K562 (cell line): ENCODE measurements at regions not wholly inside any gene's neighbourhood (a gene's known extent, or its start where the extent isn't known, plus 50 kb on each side); places are given as distances from the start of the nearest gene placed in this dataset.

ENCODE experiments used
- ATAC-seq: fragments of 200-7000 bp; cut with Tn5 transposase; 3 replicates; pipeline ENCODE4 v1.9.1; 2020; ENCODE audit warnings: moderate library complexity
- BruUV-seq: library from RNA; stranded (reverse); fragments of 400-500 nt; replicated peaks from 2 replicates; lab custom pipeline; 2021; lab: Mats Ljungman, UMichigan
- CTCF ChIA-PET: fragments of 300-600 bp; formaldehyde crosslinking; extraction: SDS; loops from one replicate; lab custom pipeline; 2021; ENCODE audit warnings: low intra/inter-chr PET ratio; lab: Yijun Ruan, JAX
- POLR2A ChIA-PET: fragments of 300-600, 350-650 bp; sonication (Branson Sonifier 250); formaldehyde crosslinking; extraction: SDS; loops from one replicate; lab custom pipeline; 2021; ENCODE audit warnings: antibody characterized with exemption, inconsistent platforms; lab: Yijun Ruan, JAX
- DNase-seq, 4 experiments: peaks; one replicate each; pipeline versions ENCODE4 v3.0.0 to v3.0.0-alpha.2; 2011 to 2018; ENCODE audit warnings: low spot score in 3 of 4, mixed read lengths in 3 of 4; ENCODE audit errors: extremely low read depth in 1 of 4
- FAIRE-seq: peaks from 2 replicates; lab custom pipeline; 2011; peaks lifted over from hg19 to GRCh38; lab: Jason Lieb, UNC
- H2AFZ ChIP-seq: 2 replicates; pipeline ENCODE4 v1.6.0; 2011; ENCODE audit warnings: low read depth, low read length, control low read depth, inconsistent platforms
- H3K27ac ChIP-seq: fragments of 200-600 bp; 3 replicates; pipeline ENCODE4 v1.8.0; 2011; ENCODE audit warnings: low read depth, mild to moderate bottlenecking, control low read depth, inconsistent platforms, low read length, moderate library complexity, mixed read lengths; ENCODE audit errors: extremely low read depth
- H3K27me3 ChIP-seq, 2 experiments: fragments of 300-600 bp in 1 of 2; 2 replicates in 1 of 2; 3 replicates in 1 of 2; pipeline versions ENCODE4 v1.6.0 to v1.8.0; 2011; ENCODE audit warnings: inconsistent platforms in 2 of 2, low read length in 2 of 2, mild to moderate bottlenecking in 1 of 2, mixed read lengths in 1 of 2, moderate library complexity in 1 of 2; ENCODE audit not compliant: control insufficient read depth in 2 of 2, insufficient read depth in 2 of 2
- H3K36me3 ChIP-seq: fragments of 300-600 bp; 3 replicates; pipeline ENCODE4 v1.8.0; 2011; ENCODE audit warnings: mild to moderate bottlenecking, low read length, inconsistent platforms; ENCODE audit not compliant: control insufficient read depth, insufficient read depth
- H3K4me1 ChIP-seq, 2 experiments: fragments of 200-600 bp in 1 of 2; replicated peaks in 1 of 2; 2 replicates in 1 of 2; 3 replicates in 1 of 2; pipeline versions ENCODE4 v1.5.1 to v1.8.0; 2011; ENCODE audit warnings: inconsistent platforms in 2 of 2, low read length in 2 of 2, mild to moderate bottlenecking in 1 of 2, mixed read lengths in 1 of 2, moderate library complexity in 1 of 2; ENCODE audit not compliant: control insufficient read depth in 2 of 2, insufficient read depth in 2 of 2
- H3K4me2 ChIP-seq: 2 replicates; pipeline ENCODE4 v1.6.1; 2011; ENCODE audit warnings: low read length, control low read depth, inconsistent platforms, mixed read lengths; ENCODE audit not compliant: insufficient read depth
- H3K4me3 ChIP-seq: fragments of 200-600 bp; sonication (generic), shearing (Covaris generic); 2 replicates; pipeline ENCODE4 v1.5.1; 2016; ENCODE audit warnings: control low read depth, inconsistent platforms
- H3K79me2 ChIP-seq: fragments of 200-600 bp; 3 replicates; pipeline ENCODE4 v1.8.0; 2011; ENCODE audit warnings: low read length, inconsistent platforms; ENCODE audit not compliant: control insufficient read depth, insufficient read depth
- H3K9ac ChIP-seq, 2 experiments: 2 replicates each; pipeline versions ENCODE4 v1.6.0 to v1.6.1; 2011; ENCODE audit warnings: low read depth in 2 of 2, low read length in 2 of 2, control low read depth in 1 of 2, inconsistent platforms in 1 of 2, mild to moderate bottlenecking in 1 of 2, mixed read lengths in 1 of 2; ENCODE audit not compliant: insufficient read depth in 1 of 2
- H3K9me1 ChIP-seq: one replicate; pipeline ENCODE4 v1.6.0; 2011; ENCODE audit warnings: inconsistent platforms, mild to moderate bottlenecking, low read length, moderate library complexity; ENCODE audit not compliant: control insufficient read depth, insufficient read depth
- H3K9me3 ChIP-seq: replicated peaks from 2 replicates; pipeline ENCODE4 v1.5.1; 2011; ENCODE audit warnings: low read depth, low read length, inconsistent platforms; ENCODE audit not compliant: control insufficient read depth, insufficient read depth
- H4K20me1 ChIP-seq: replicated peaks from 2 replicates; pipeline ENCODE4 v1.6.1; 2011; ENCODE audit warnings: low read length, inconsistent platforms, mixed read lengths; ENCODE audit not compliant: control insufficient read depth, insufficient read depth
- FOXK2 ChIP-seq, 2 experiments: fragments of 450-650 bp; IDR thresholded peaks in 1 of 2; conservative IDR thresholded peaks in 1 of 2; 2 replicates each; pipeline ENCODE4 v1.6.1; 2016; ENCODE audit warnings: low read depth in 2 of 2, mild to moderate bottlenecking in 1 of 2
- NUFIP1 ChIP-seq: fragments of 450-650 bp; IDR thresholded peaks from 2 replicates; pipeline ENCODE4 v1.6.1; 2018; ENCODE audit not compliant: partially characterized antibody
- PCBP2 ChIP-seq: fragments of 200-400 bp; formaldehyde crosslinking; IDR thresholded peaks from 2 replicates; pipeline ENCODE4 v1.6.1; 2018; ENCODE audit warnings: low read length, low read depth, mild to moderate bottlenecking, moderate library complexity; ENCODE audit not compliant: poor library complexity, severe bottlenecking
- RAD51 ChIP-seq: fragments of 450-650 bp; IDR thresholded peaks from 2 replicates; pipeline ENCODE4 v1.7.1; 2016; ENCODE audit warnings: low read depth, mild to moderate bottlenecking, borderline replicate concordance
- SMAD3 ChIP-seq: fragments of 450-650 bp; formaldehyde crosslinking; conservative IDR thresholded peaks from 2 replicates; pipeline ENCODE4 v1.4.0; 2020; ENCODE audit warnings: mild to moderate bottlenecking
- ZBTB1 ChIP-seq: sonication (generic); formaldehyde crosslinking; IDR thresholded peaks from 2 replicates; pipeline ENCODE4 v1.8.1; 2023; ENCODE audit warnings: missing genetic modification reagents, low read depth, mild to moderate bottlenecking, borderline replicate concordance
- ZBTB17 ChIP-seq: fragments of 450-650 bp; formaldehyde crosslinking; IDR thresholded peaks from 2 replicates; pipeline ENCODE4 v1.4.0; 2020; ENCODE audit warnings: mild to moderate bottlenecking
- ZFP1 ChIP-seq: fragments of 450-650 bp; formaldehyde crosslinking; IDR thresholded peaks from 2 replicates; pipeline ENCODE4 v1.4.0; 2020; ENCODE audit warnings: mild to moderate bottlenecking, mixed read lengths
- ZFP36 ChIP-seq: fragments of 150-350 bp; IDR thresholded peaks from 2 replicates; pipeline ENCODE4 v1.6.1; 2018; ENCODE audit warnings: low read length, low read depth; ENCODE audit not compliant: partially characterized antibody
- ZNF324 ChIP-seq: fragments of 250-450 bp; sonication (Bioruptor Pico); IDR thresholded peaks from 2 replicates; pipeline ENCODE4 v1.4.0; 2020; ENCODE audit warnings: mild to moderate bottlenecking
- ZNF717 ChIP-seq: fragments of 250-450 bp; sonication (Bioruptor Pico); IDR thresholded peaks from 2 replicates; pipeline ENCODE4 v1.5.0; 2021
- WGBS: fragments of 100-300 bp; shearing (Covaris generic); methylation state at CpG from one replicate; pipeline ENCODE4 v1.1.6; 2016; ENCODE audit warnings: low coverage, mixed read lengths; ENCODE audit not compliant: insufficient coverage; ENCODE audit errors: missing lambda C conversion rate; 5-methylcytosine and 5-hydroxymethylcytosine counted together
- in situ Hi-C: fragments of 300-500 bp; cut with MboI; formaldehyde crosslinking; loops from 4 replicates; pipeline ENCODE4 v1.15.0; 2018; ENCODE audit warnings: inconsistent platforms, mixed read lengths
- intact Hi-C: fragments of 100-400 bp; cut with micrococcal nuclease; formaldehyde crosslinking; loops from 2 replicates; pipeline ENCODE4 v1.14.2; 2022
- TF ChIP-seq, protein P1 (sequence below): sonication (generic); formaldehyde crosslinking; IDR thresholded peaks from 2 replicates; pipeline ENCODE4 v1.8.0; 2022; ENCODE audit warnings: mild to moderate bottlenecking, missing genetic modification reagents, borderline replicate concordance
- TF ChIP-seq, protein P2 (sequence below): fragments of 450-650 bp; formaldehyde crosslinking; IDR thresholded peaks from 2 replicates; pipeline ENCODE4 v1.4.0; 2020; ENCODE audit warnings: mild to moderate bottlenecking, mixed read lengths

DNA sequence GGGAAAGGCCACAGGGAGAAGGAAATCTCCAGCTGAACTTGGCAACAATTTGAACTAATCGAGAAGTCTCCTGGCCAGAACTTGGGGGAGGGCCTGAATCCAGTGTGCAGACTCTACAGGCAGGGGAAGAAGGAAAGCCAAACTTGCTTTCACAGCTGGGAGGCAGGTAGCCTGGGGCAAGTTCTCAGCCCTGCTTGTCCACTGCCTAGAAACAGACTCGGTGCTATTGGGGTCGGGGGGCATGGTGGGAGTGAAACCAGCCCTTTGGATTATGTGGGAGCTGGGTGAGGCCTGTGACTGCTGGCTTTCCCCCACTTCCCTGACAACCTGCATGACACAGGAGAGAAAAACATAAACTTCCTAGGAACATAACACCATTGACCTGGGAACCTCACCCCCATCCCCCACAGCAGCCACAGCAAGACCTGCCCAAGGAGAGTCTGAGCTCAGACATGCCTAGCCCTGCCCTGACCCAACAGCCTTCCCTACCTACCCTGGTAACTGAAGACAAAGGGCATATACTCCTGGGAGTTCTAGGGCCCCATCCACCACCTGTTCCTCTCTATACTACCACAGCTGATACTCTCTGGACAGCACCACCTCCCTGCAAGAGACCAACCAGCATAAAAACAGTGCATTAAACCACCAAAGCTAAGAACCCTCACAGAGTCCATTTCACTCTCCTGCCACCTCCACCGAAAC lies 103.7 kb upstream of the MNS1 start:
- Histone ChIP-seq H3K4me1 (no peaks in the 10 kb centered on the region), H3K4me3 (no peak overlapping the region), H3K36me3 (no peaks in the 10 kb centered on the region), H3K9me1 (no peaks in the 10 kb centered on the region), H3K27ac (no peak overlapping the region), H3K9ac (no peak overlapping the region), H2AFZ (no peak overlapping the region), H3K4me2 (no peak overlapping the region), H4K20me1 (no peaks in the 10 kb centered on the region), H3K79me2 (no peaks in the 10 kb centered on the region), H3K27me3 (no peaks in the 10 kb centered on the region), H3K9me3 (no peaks in the 10 kb centered on the region)
- intact Hi-C loops (no loop called here), in situ Hi-C loops (no loop called here)
- no TSS peak for BruUV-seq
- TF ChIP-seq ZFP36: peak; percentile 69
- TF ChIP-seq, protein P1, sequence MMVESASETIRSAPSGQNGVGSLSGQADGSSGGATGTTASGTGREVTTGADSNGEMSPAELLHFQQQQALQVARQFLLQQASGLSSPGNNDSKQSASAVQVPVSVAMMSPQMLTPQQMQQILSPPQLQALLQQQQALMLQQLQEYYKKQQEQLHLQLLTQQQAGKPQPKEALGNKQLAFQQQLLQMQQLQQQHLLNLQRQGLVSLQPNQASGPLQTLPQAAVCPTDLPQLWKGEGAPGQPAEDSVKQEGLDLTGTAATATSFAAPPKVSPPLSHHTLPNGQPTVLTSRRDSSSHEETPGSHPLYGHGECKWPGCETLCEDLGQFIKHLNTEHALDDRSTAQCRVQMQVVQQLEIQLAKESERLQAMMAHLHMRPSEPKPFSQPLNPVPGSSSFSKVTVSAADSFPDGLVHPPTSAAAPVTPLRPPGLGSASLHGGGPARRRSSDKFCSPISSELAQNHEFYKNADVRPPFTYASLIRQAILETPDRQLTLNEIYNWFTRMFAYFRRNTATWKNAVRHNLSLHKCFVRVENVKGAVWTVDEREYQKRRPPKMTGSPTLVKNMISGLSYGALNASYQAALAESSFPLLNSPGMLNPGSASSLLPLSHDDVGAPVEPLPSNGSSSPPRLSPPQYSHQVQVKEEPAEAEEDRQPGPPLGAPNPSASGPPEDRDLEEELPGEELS: no peak
- FAIRE-seq: no peak
- ChIA-PET CTCF (no interaction called here), POLR2A (interaction anchor here (0.8 kb wide), 1 partner anchor 36 kb away, joined by 3 read pairs; no protein-coding TSS in a partner anchor)
- no peak for DNase-seq
- ATAC-seq: no peak
- 9% methylated on average over 2 of the region's 4 CpGs for WGBS

DNA sequence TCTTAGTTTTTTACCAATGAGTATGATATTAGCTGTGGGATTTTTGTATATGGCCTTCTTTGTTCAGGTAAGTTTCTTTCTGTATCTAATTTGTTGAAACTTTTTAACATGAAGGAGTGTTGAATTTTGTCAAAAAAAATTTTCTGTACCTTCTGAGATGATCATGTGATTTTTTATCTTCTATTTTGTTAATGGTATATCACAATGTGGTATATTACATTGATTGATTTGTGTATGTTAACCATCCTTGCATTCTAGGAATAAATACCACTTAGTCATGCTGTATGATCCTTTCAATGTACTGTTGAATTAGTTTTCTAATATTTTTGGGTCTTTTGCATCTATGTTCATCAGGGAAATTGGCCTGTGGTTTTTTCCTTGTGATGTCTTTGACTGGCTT lies 92.5 kb upstream of the MNS1 start:
- H3K9me1 ChIP-seq: no peaks in the 10 kb centered on the region
- intact Hi-C loops (no loop called here), in situ Hi-C loops (no loop called here)
- no TSS peak for BruUV-seq
- FAIRE-seq (no peak), ATAC-seq (no peak), DNase-seq (no peak)
- no peak overlapping the region for H3K4me3 ChIP-seq
- H4K20me1 ChIP-seq: no peaks in the 10 kb centered on the region
- H3K4me1 ChIP-seq: no peaks in the 10 kb centered on the region
- peaks cover 0 to 5% of the 10 kb centered on the region in 2 experiments; a peak in 1 of 5 replicates for H3K27me3 ChIP-seq
- ChIA-PET CTCF (no interaction called here), POLR2A (interaction anchor here (0.6 kb wide), 1 partner anchor 983 kb away, joined by 3 read pairs; no protein-coding TSS in a partner anchor)
- H2AFZ ChIP-seq: no peak overlapping the region
- H3K4me2 ChIP-seq: no peak overlapping the region
- H3K9ac ChIP-seq: no peak overlapping the region
- no peak overlapping the region for H3K27ac ChIP-seq
- H3K36me3 ChIP-seq: no peaks in the 10 kb centered on the region
- no peaks in the 10 kb centered on the region for H3K79me2 ChIP-seq
- no peaks in the 10 kb centered on the region for H3K9me3 ChIP-seq
- peak; percentile 36; the same call in 1 of the 2 replicates for TF ChIP-seq RAD51
- no peak for TF ChIP-seq ZNF717 (CRISPR knock-in tag)
- no peak for TF ChIP-seq NUFIP1
- no peak for TF ChIP-seq ZFP1 (CRISPR knock-in tag)
- peak; percentile 88 for TF ChIP-seq ZNF324 (CRISPR knock-in tag)
- no peak for TF ChIP-seq FOXK2 (conservative IDR thresholded peaks at IDR 0.05 in 1 of 2, IDR thresholded peaks at IDR 0.05 in 1 of 2; ENCODE audit: low read depth in 2 of 2)
- TF ChIP-seq ZBTB1 (CRISPR knock-in tag): no peak
- TF ChIP-seq, protein P2, sequence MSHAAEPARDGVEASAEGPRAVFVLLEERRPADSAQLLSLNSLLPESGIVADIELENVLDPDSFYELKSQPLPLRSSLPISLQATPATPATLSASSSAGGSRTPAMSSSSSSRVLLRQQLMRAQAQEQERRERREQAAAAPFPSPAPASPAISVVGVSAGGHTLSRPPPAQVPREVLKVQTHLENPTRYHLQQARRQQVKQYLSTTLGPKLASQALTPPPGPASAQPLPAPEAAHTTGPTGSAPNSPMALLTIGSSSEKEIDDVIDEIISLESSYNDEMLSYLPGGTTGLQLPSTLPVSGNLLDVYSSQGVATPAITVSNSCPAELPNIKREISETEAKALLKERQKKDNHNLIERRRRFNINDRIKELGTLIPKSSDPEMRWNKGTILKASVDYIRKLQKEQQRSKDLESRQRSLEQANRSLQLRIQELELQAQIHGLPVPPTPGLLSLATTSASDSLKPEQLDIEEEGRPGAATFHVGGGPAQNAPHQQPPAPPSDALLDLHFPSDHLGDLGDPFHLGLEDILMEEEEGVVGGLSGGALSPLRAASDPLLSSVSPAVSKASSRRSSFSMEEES: peak; percentile 94
- no peak for TF ChIP-seq PCBP2
- TF ChIP-seq ZBTB17: no peak
- no peak for TF ChIP-seq SMAD3
